Smooth muscle cell (in vitro differentiated cells): ENCODE measurements at regions not wholly inside any gene's neighbourhood (a gene's known extent, or its start where the extent isn't known, plus 50 kb on each side); places are given as distances from the start of the nearest gene placed in this dataset.

Experiments
- DNase-seq: peaks from one replicate; lab custom pipeline; 2025; ENCODE audit not compliant: unreplicated experiment; lab: John Stamatoyannopoulos, UW
- H2AFZ ChIP-seq: fragments of 200-600 bp; sonication (generic); 2 replicates; pipeline ENCODE4 v1.6.0; 2016; ENCODE audit warnings: antibody characterized with exemption, low read depth, mild to moderate bottlenecking
- H3F3A ChIP-seq: fragments of 200-600 bp; sonication (generic); 2 replicates; pipeline ENCODE4 v1.6.0; 2017; ENCODE audit warnings: antibody characterized with exemption, low read depth
- H3K27ac ChIP-seq: fragments of 200-600 bp; sonication (generic); 2 replicates; pipeline ENCODE4 v1.5.1; 2016; ENCODE audit warnings: low read depth, mild to moderate bottlenecking
- H3K27me3 ChIP-seq: fragments of 200-600 bp; sonication (generic); 2 replicates; pipeline ENCODE4 v1.6.1; 2016; ENCODE audit warnings: low read depth, mild to moderate bottlenecking
- H3K36me3 ChIP-seq: fragments of 200-600 bp; sonication (generic); 2 replicates; pipeline ENCODE4 v1.5.1; 2016; ENCODE audit warnings: low read depth
- H3K4me1 ChIP-seq: fragments of 200-600 bp; sonication (generic); 2 replicates; pipeline ENCODE4 v1.5.1; 2016; ENCODE audit warnings: low read depth
- H3K4me2 ChIP-seq: fragments of 200-600 bp; sonication (generic); 2 replicates; pipeline ENCODE4 v1.6.0; 2016; ENCODE audit warnings: mild to moderate bottlenecking
- H3K4me3 ChIP-seq: fragments of 200-600 bp; sonication (generic); 2 replicates; pipeline ENCODE4 v1.5.1; 2016; ENCODE audit warnings: mild to moderate bottlenecking
- H3K79me2 ChIP-seq: fragments of 200-600 bp; sonication (generic); 2 replicates; pipeline ENCODE4 v1.6.0; 2016; ENCODE audit warnings: low read depth, mild to moderate bottlenecking
- H3K9ac ChIP-seq: fragments of 200-600 bp; sonication (generic); 2 replicates; pipeline ENCODE4 v1.6.0; 2016; ENCODE audit warnings: low read depth
- H3K9me3 ChIP-seq: fragments of 200-600 bp; sonication (generic); replicated peaks from 2 replicates; pipeline ENCODE4 v1.5.1; 2016; ENCODE audit warnings: low read depth
- H4K20me1 ChIP-seq: fragments of 200-600 bp; sonication (generic); 2 replicates; pipeline ENCODE4 v1.6.0; 2016; ENCODE audit warnings: low read depth
- WGBS: methylation state at CpG from one replicate; pipeline ENCODE4 v1.1.7; 2016; ENCODE audit warnings: low lambda C conversion rate; 5-methylcytosine and 5-hydroxymethylcytosine counted together
- TF ChIP-seq, protein P1 (sequence below): fragments of 200-600 bp; sonication (generic); IDR thresholded peaks from 2 replicates; pipeline ENCODE4 v1.5.1; 2017; ENCODE audit warnings: borderline replicate concordance, mild to moderate bottlenecking, antibody characterized with exemption; ENCODE audit not compliant: insufficient read depth, poor library complexity, severe bottlenecking

DNA sequence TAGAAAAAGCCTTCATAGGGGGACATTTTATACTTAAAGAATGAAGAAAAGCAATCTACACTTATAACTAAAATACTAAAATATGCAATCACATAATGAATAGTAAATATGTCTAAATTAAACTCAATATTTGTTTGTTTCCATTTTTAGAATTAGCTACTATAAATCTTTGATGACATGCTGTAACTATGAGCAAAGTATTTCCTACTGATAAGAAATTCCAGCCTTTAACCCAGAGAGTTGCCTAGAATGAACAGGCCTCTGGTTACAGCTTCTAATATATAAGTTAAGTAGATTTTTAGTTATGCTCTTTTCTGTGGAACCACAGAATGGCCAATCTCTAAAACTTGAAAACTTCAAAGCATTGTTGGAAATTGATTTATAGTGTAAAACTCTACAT is 1465.6 kb upstream of the ZEB2 start:
- TF ChIP-seq, protein P1, sequence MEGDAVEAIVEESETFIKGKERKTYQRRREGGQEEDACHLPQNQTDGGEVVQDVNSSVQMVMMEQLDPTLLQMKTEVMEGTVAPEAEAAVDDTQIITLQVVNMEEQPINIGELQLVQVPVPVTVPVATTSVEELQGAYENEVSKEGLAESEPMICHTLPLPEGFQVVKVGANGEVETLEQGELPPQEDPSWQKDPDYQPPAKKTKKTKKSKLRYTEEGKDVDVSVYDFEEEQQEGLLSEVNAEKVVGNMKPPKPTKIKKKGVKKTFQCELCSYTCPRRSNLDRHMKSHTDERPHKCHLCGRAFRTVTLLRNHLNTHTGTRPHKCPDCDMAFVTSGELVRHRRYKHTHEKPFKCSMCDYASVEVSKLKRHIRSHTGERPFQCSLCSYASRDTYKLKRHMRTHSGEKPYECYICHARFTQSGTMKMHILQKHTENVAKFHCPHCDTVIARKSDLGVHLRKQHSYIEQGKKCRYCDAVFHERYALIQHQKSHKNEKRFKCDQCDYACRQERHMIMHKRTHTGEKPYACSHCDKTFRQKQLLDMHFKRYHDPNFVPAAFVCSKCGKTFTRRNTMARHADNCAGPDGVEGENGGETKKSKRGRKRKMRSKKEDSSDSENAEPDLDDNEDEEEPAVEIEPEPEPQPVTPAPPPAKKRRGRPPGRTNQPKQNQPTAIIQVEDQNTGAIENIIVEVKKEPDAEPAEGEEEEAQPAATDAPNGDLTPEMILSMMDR: no peak
- no peaks in the 10 kb centered on the region for H3K36me3 ChIP-seq
- H3K4me3 ChIP-seq: no peak overlapping the region
- H3F3A ChIP-seq: no peaks in the 10 kb centered on the region
- no peak for DNase-seq
- peak overlapping the region; percentile 18 for H3K4me2 ChIP-seq
- H4K20me1 ChIP-seq: no peaks in the 10 kb centered on the region
- H3K9me3 ChIP-seq: no peaks in the 10 kb centered on the region
- H3K79me2 ChIP-seq: no peaks in the 10 kb centered on the region
- H2AFZ ChIP-seq: no peak overlapping the region
- no peak overlapping the region for H3K9ac ChIP-seq
- no peaks in the 10 kb centered on the region for H3K4me1 ChIP-seq
- H3K27me3 ChIP-seq: no peaks in the 10 kb centered on the region
- no peak overlapping the region for H3K27ac ChIP-seq

- H2AFZ ChIP-seq: no peak overlapping the region
- no peaks in the 10 kb centered on the region for H3K27me3 ChIP-seq
- H3K79me2 ChIP-seq: no peaks in the 10 kb centered on the region
- no peaks in the 10 kb centered on the region for H3K36me3 ChIP-seq
- H3K9ac ChIP-seq: no peak overlapping the region
- H4K20me1 ChIP-seq: no peaks in the 10 kb centered on the region
- H3K4me3 ChIP-seq: no peak overlapping the region
- no peaks in the 10 kb centered on the region for H3K9me3 ChIP-seq
- no peaks in the 10 kb centered on the region for H3K4me1 ChIP-seq
- no peaks in the 10 kb centered on the region for H3F3A ChIP-seq
- TF ChIP-seq, protein P1: no peak
- no peak overlapping the region for H3K4me2 ChIP-seq
- no peak for DNase-seq
- 68% methylated on average over 2 of the region's 2 CpGs for WGBS
- no peak overlapping the region for H3K27ac ChIP-seq
These were observed 1464.7 kb upstream of the ZEB2 start for GRCh38 chr2:145984580-145984979.

DNA sequence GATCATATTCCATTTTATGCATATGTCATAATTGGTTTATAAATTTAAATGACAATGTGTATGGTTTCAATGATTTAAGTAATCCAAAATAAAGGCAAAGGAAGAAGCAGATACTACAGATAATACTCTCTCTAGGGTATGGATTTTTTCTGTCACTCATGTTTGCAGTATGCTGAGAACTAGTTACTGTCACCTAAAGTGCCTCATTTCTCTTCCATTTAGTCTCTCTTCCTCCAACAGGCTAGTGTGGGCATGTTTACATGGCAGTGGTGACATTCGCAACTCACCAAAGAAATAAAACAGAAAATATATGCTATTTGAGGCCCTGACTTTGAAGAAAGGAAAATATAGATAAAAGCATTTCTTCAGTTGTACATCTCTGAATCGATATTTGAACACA is 1460.4 kb upstream of the ZEB2 start:
- H3K9me3 ChIP-seq: no peaks in the 10 kb centered on the region
- H3K27me3 ChIP-seq: no peaks in the 10 kb centered on the region
- WGBS: 91% methylated on average over 2 of the region's 2 CpGs

GRCh38 chr2:145975406-145975805 is 1455.5 kb upstream of the ZEB2 start:
- TF ChIP-seq, protein P1: no peak
- Histone ChIP-seq H3K79me2 (no peaks in the 10 kb centered on the region), H3K4me2 (no peak overlapping the region), H4K20me1 (no peaks in the 10 kb centered on the region), H3K9me3 (no peaks in the 10 kb centered on the region), H3F3A (no peaks in the 10 kb centered on the region), H3K27me3 (no peaks in the 10 kb centered on the region), H2AFZ (no peak overlapping the region), H3K4me3 (no peak overlapping the region), H3K9ac (no peak overlapping the region), H3K4me1 (no peaks in the 10 kb centered on the region), H3K27ac (no peak overlapping the region), H3K36me3 (no peaks in the 10 kb centered on the region)
- WGBS: 39% methylated on average over 3 of the region's 3 CpGs
- no peak for DNase-seq

More for the DNA sequence above, 1460.4 kb upstream of the ZEB2 start:
- Histone ChIP-seq H3K27ac (no peak overlapping the region), H3K79me2 (no peaks in the 10 kb centered on the region), H3K9ac (no peak overlapping the region), H3K4me3 (no peak overlapping the region), H2AFZ (no peak overlapping the region), H3K36me3 (no peaks in the 10 kb centered on the region), H4K20me1 (no peaks in the 10 kb centered on the region), H3F3A (no peaks in the 10 kb centered on the region), H3K4me2 (no peak overlapping the region), H3K4me1 (no peaks in the 10 kb centered on the region)
- DNase-seq: no peak
- TF ChIP-seq, protein P1: no peak
